Upper lobe of left lung (tissue), 4 donors: ENCODE measurements at regions not wholly inside any gene's neighbourhood (a gene's known extent, or its start where the extent isn't known, plus 50 kb on each side); places are given as distances from the start of the nearest gene placed in this dataset.

Source experiments
- EP300 ChIP-seq, 4 donors: sonication (generic); formaldehyde crosslinking; IDR thresholded peaks; one replicate each; pipeline ENCODE4 v1.5.1; 2017; ENCODE audit warnings: antibody characterized with exemption in 4 of 4, control low read depth in 2 of 4
- POLR2A ChIP-seq, 4 donors: fragments of 450-650 bp; IDR thresholded peaks; one replicate each; pipeline ENCODE4 v1.5.1; 2016 to 2017; ENCODE audit warnings: antibody characterized with exemption in 4 of 4, mild to moderate bottlenecking in 2 of 4
- POLR2AphosphoS5 ChIP-seq, 2 donors: sonication (generic); formaldehyde crosslinking; IDR thresholded peaks; one replicate each; pipeline ENCODE4 v1.5.1; 2017; ENCODE audit warnings: antibody characterized with exemption in 2 of 2
- TF ChIP-seq, protein P1 (sequence below), 6 experiments: fragments of 450-650 bp in 4 of 6; fragments of 200-600 bp in 2 of 6; sonication (generic) in 2 of 6; IDR thresholded peaks; one replicate each; pipeline ENCODE4 v1.5.1; 2016 to 2019; ENCODE audit warnings: antibody characterized with exemption in 6 of 6

- TF ChIP-seq, protein P1, sequence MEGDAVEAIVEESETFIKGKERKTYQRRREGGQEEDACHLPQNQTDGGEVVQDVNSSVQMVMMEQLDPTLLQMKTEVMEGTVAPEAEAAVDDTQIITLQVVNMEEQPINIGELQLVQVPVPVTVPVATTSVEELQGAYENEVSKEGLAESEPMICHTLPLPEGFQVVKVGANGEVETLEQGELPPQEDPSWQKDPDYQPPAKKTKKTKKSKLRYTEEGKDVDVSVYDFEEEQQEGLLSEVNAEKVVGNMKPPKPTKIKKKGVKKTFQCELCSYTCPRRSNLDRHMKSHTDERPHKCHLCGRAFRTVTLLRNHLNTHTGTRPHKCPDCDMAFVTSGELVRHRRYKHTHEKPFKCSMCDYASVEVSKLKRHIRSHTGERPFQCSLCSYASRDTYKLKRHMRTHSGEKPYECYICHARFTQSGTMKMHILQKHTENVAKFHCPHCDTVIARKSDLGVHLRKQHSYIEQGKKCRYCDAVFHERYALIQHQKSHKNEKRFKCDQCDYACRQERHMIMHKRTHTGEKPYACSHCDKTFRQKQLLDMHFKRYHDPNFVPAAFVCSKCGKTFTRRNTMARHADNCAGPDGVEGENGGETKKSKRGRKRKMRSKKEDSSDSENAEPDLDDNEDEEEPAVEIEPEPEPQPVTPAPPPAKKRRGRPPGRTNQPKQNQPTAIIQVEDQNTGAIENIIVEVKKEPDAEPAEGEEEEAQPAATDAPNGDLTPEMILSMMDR (IDR thresholded peaks at IDR 0.05) = no peak
- TF ChIP-seq POLR2A (IDR thresholded peaks at IDR 0.05) (no peak), EP300 (IDR thresholded peaks at IDR 0.05) (no peak), POLR2AphosphoS5 (IDR thresholded peaks at IDR 0.05) (no peak)
These were observed 52.4 kb upstream of the SOX21 start for GRCh38 chr13:94764576-94765321.
